ENCODE measurements at regions not wholly inside any gene's neighbourhood (a gene's known extent, or its start where the extent isn't known, plus 50 kb on each side); places are given as distances from the start of the nearest gene placed in this dataset.

- no peak for DNase-seq
Measured at GRCh38 chr7:54964136-54964535, 54.7 kb upstream of the EGFR start.

- no peak for DNase-seq
Measured at GRCh38 chr7:54967377-54967776, 51.4 kb upstream of the EGFR start.

GRCh38 chr7:54968018-54968417, 50.8 kb upstream of the EGFR start:
- no peak for DNase-seq
